Neural cell (in vitro differentiated cells): ENCODE measurements at regions not wholly inside any gene's neighbourhood (a gene's known extent, or its start where the extent isn't known, plus 50 kb on each side); places are given as distances from the start of the nearest gene placed in this dataset.

Source experiments
- H2AFZ ChIP-seq: fragments of 200-600, 300-800 bp; sonication (generic), shearing (Covaris generic); 2 replicates; pipeline ENCODE4 v1.6.0; 2014; ENCODE audit warnings: low read depth, mild to moderate bottlenecking, antibody characterized with exemption, low read length, moderate library complexity
- H3F3A ChIP-seq: fragments of 200-600 bp; shearing (Covaris generic); 2 replicates; pipeline ENCODE4 v1.6.1; 2016; ENCODE audit warnings: mild to moderate bottlenecking, moderate library complexity, mixed read lengths, antibody characterized with exemption, low read length; ENCODE audit not compliant: insufficient read depth, poor library complexity, severe bottlenecking
- H3K27ac ChIP-seq: fragments of 200-600, 300-800 bp; sonication (generic), shearing (Covaris generic); 2 replicates; pipeline ENCODE4 v1.5.1; 2014; ENCODE audit warnings: mild to moderate bottlenecking, low read length, moderate library complexity
- H3K27me3 ChIP-seq: fragments of 300-800, 200-600 bp; sonication (generic), shearing (Covaris generic); 2 replicates; pipeline ENCODE4 v1.6.0; 2014; ENCODE audit warnings: mild to moderate bottlenecking, low read depth, low read length, moderate library complexity; ENCODE audit not compliant: insufficient read depth
- H3K36me3 ChIP-seq: fragments of 300-800, 200-600 bp; sonication (generic), shearing (Covaris generic); 2 replicates; pipeline ENCODE4 v1.5.1; 2014; ENCODE audit warnings: mild to moderate bottlenecking, antibody characterized with exemption, low read length, moderate library complexity; ENCODE audit not compliant: insufficient read depth
- H3K4me2 ChIP-seq: fragments of 300-800, 200-600 bp; sonication (generic), shearing (Covaris generic); 2 replicates; pipeline ENCODE4 v1.6.0; 2014; ENCODE audit warnings: mild to moderate bottlenecking, low read length
- H3K4me3 ChIP-seq: fragments of 300-800, 200-600 bp; sonication (generic), shearing (Covaris generic); 2 replicates; pipeline ENCODE4 v1.5.1; 2014; ENCODE audit warnings: mild to moderate bottlenecking, low read length, moderate library complexity
- H3K79me2 ChIP-seq: fragments of 200-600 bp; shearing (Covaris generic); replicated peaks from 2 replicates; pipeline ENCODE4 v1.6.0; 2014; ENCODE audit warnings: mild to moderate bottlenecking, low read length, moderate library complexity; ENCODE audit not compliant: insufficient read depth
- H3K9ac ChIP-seq: fragments of 300-800, 200-600 bp; sonication (generic), shearing (Covaris generic); 2 replicates; pipeline ENCODE4 v1.6.1; 2016; ENCODE audit warnings: mild to moderate bottlenecking, low read length, mixed read lengths
- H3K9me2 ChIP-seq: fragments of 200-600 bp; shearing (Covaris generic); 2 replicates; pipeline ENCODE4 v1.6.1; 2016; ENCODE audit warnings: mild to moderate bottlenecking, low read length, mixed read lengths; ENCODE audit not compliant: insufficient read depth
- H3K9me3 ChIP-seq: fragments of 200-600, 300-800 bp; sonication (generic), shearing (Covaris generic); 2 replicates; pipeline ENCODE4 v1.6.1; 2016; ENCODE audit warnings: mild to moderate bottlenecking, mixed run types, low read length, moderate library complexity, mixed read lengths
- H4K20me1 ChIP-seq: fragments of 200-600 bp; shearing (Covaris generic); 2 replicates; pipeline ENCODE4 v1.6.1; 2016; ENCODE audit warnings: mild to moderate bottlenecking, mixed run types; ENCODE audit not compliant: insufficient read depth
- CTCF ChIP-seq: fragments of 450-650 bp; IDR thresholded peaks from 2 replicates; pipeline ENCODE4 v1.5.1; 2014; ENCODE audit warnings: antibody characterized with exemption, mild to moderate bottlenecking, moderate library complexity; ENCODE audit not compliant: poor library complexity, severe bottlenecking
- EP300 ChIP-seq: fragments of 450-650 bp; conservative IDR thresholded peaks from 2 replicates; pipeline ENCODE4 v1.6.1; 2014; ENCODE audit warnings: antibody characterized with exemption, mild to moderate bottlenecking, moderate library complexity; ENCODE audit not compliant: poor library complexity, severe bottlenecking
- EZH2 ChIP-seq: fragments of 200-600, 300-800 bp; shearing (Covaris generic), sonication (generic); IDR thresholded peaks from 2 replicates; pipeline ENCODE4 v1.6.1; 2014; ENCODE audit warnings: antibody characterized with exemption, low read length, borderline replicate concordance, mild to moderate bottlenecking; ENCODE audit not compliant: insufficient read depth, poor library complexity, severe bottlenecking
- MXI1 ChIP-seq: fragments of 450-650 bp; conservative IDR thresholded peaks from 2 replicates; pipeline ENCODE4 v1.6.1; 2014; ENCODE audit warnings: antibody characterized with exemption, mild to moderate bottlenecking; ENCODE audit not compliant: poor library complexity, severe bottlenecking
- POLR2AphosphoS5 ChIP-seq: IDR thresholded peaks from 2 replicates; pipeline ENCODE4 v1.6.1; 2012
- RAD21 ChIP-seq: fragments of 450-650 bp; conservative IDR thresholded peaks from 2 replicates; pipeline ENCODE4 v1.6.1; 2014; ENCODE audit warnings: antibody characterized with exemption, mild to moderate bottlenecking, moderate library complexity
- REST ChIP-seq: IDR thresholded peaks from 2 replicates; pipeline ENCODE4 v1.6.1; 2012; ENCODE audit warnings: borderline replicate concordance
- SMC3 ChIP-seq: fragments of 450-650 bp; conservative IDR thresholded peaks from 2 replicates; pipeline ENCODE4 v1.6.1; 2014; ENCODE audit warnings: antibody characterized with exemption, mild to moderate bottlenecking, moderate library complexity; ENCODE audit not compliant: poor library complexity
- TAF1 ChIP-seq: IDR thresholded peaks from 2 replicates; pipeline ENCODE4 v1.6.1; 2012; ENCODE audit warnings: low read depth

DNA sequence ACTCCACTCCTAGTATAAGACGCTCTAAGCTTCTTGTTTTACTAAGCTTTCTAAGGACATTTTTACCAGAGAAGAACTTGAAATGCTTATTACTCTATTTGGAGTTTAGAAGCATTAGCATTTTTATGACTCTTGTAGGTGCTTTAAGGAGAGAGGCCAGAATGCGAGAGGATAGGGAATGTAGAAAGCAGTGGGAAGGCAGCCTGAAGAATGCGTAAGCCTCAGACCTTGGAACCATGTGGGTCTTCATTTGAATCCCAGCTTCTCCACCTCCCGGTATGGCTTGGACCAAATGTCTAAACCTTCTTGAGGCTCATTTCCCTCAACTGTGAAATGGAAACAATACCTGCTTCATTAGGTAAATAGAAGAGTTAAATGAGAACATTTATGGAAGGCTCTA, 60.0 kb upstream of the AMOTL1 start:
- H3K79me2 ChIP-seq = no peaks in the 10 kb centered on the region
- no peaks in the 10 kb centered on the region for H3K9me3 ChIP-seq
- no peaks in the 10 kb centered on the region for H3F3A ChIP-seq
- no peaks in the 10 kb centered on the region for H3K36me3 ChIP-seq
- H3K27ac ChIP-seq = no peak overlapping the region
- no peak overlapping the region for H3K4me2 ChIP-seq
- H3K9me2 ChIP-seq = no peaks in the 10 kb centered on the region
- H3K27me3 ChIP-seq = no peaks in the 10 kb centered on the region
- no peak overlapping the region for H3K4me3 ChIP-seq
- H3K9ac ChIP-seq = no peak overlapping the region
- H4K20me1 ChIP-seq = no peaks in the 10 kb centered on the region
- no peak overlapping the region for H2AFZ ChIP-seq
- TF ChIP-seq TAF1 = no peak

DNA sequence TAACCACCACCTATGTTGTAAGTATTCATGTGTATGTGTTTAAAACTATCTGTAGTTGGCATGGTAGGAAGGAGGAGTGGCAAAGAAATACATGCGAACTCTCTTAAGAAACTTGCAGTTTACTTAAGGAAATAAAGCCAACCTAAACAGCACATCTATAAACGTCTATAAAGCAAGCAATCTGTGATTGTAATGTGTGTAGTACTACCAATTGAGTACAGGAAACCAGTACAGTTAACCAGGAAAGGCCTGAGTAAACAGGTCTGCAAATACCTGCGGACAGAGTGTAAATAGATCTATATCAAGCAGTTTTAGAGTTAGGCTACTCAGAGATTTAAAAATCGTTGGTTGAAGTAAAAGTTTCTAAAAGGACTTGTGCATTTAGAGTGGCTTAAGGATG, 59.5 kb upstream of the AMOTL1 start:
- Histone ChIP-seq H4K20me1 (no peaks in the 10 kb centered on the region), H3K9me3 (no peaks in the 10 kb centered on the region), H3F3A (no peaks in the 10 kb centered on the region), H2AFZ (no peak overlapping the region), H3K9me2 (no peaks in the 10 kb centered on the region), H3K27ac (no peak overlapping the region), H3K9ac (no peak overlapping the region), H3K4me2 (no peak overlapping the region), H3K27me3 (no peaks in the 10 kb centered on the region), H3K79me2 (no peaks in the 10 kb centered on the region), H3K4me3 (no peak overlapping the region), H3K36me3 (no peaks in the 10 kb centered on the region)
- TF ChIP-seq SMC3 = no peak
- no peak for TF ChIP-seq EP300
- no peak for TF ChIP-seq MXI1
- TF ChIP-seq REST = no peak
- no peak for TF ChIP-seq RAD21

DNA sequence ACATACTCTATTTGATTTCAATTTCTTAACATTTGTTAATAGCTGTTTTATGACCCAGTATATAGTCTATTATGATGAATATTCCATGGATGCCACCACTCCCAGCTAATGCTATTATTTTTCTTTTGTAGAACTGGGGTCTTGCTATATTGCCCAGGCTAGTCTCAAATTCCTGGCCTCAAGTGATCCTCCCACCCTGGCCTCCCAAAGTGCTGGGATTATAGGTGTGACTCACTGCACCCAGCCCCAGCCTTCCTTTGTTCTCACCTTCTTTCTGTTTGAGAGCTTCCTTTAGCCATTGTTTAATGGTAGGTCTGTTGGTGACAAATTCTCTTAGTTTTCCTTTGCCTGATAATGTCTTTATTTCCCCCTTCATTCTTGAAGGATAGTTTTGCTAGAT, 52.9 kb upstream of the AMOTL1 start:
- Histone ChIP-seq H3K27ac (no peak overlapping the region), H3K4me2 (no peak overlapping the region)

More for the DNA sequence above, 52.9 kb upstream of the AMOTL1 start:
- Histone ChIP-seq H4K20me1 (no peaks in the 10 kb centered on the region), H3K27me3 (no peaks in the 10 kb centered on the region), H3K9me2 (no peaks in the 10 kb centered on the region), H2AFZ (no peak overlapping the region), H3K4me3 (no peak overlapping the region), H3K9ac (no peak overlapping the region), H3K9me3 (no peaks in the 10 kb centered on the region), H3F3A (no peaks in the 10 kb centered on the region), H3K36me3 (no peaks in the 10 kb centered on the region), H3K79me2 (no peaks in the 10 kb centered on the region)
- TF ChIP-seq POLR2AphosphoS5 = no peak
- no peak for TF ChIP-seq EP300
- no peak for TF ChIP-seq TAF1
- no peak for TF ChIP-seq SMC3
- no peak for TF ChIP-seq REST
- TF ChIP-seq RAD21 = no peak
- TF ChIP-seq MXI1 = no peak
- TF ChIP-seq EZH2 = no peak
- TF ChIP-seq CTCF = no peak
